SH-SY5Y (cell line): ENCODE measurements at regions not wholly inside any gene's neighbourhood (a gene's known extent, or its start where the extent isn't known, plus 50 kb on each side); places are given as distances from the start of the nearest gene placed in this dataset.

Source experiments
- GATA2 ChIP-seq: IDR thresholded peaks from 2 replicates; pipeline ENCODE4 v1.6.1; 2011; ENCODE audit warnings: mild to moderate bottlenecking, low read depth, low read length
- GATA3 ChIP-seq: IDR thresholded peaks from 2 replicates; pipeline ENCODE4 v1.6.1; 2011; ENCODE audit warnings: low read depth, mild to moderate bottlenecking, low read length, moderate library complexity

- TF ChIP-seq GATA2 (no peak), GATA3 (no peak)
Observed at GRCh38 chr4:79676705-79677104, 268.7 kb upstream of the GK2 start.
